Activated T-cell treated with anti-CD3 and anti-CD28 coated beads for 24 hours (primary cell): ENCODE measurements at regions not wholly inside any gene's neighbourhood (a gene's known extent, or its start where the extent isn't known, plus 50 kb on each side); places are given as distances from the start of the nearest gene placed in this dataset.
"Not testable (repeated sequence)": the region's sequence is repeated elsewhere in the genome, so short reads cannot be mapped to it uniquely, and the experiment has no call there.

Source experiments
- DNase-seq: peaks from one replicate; pipeline ENCODE4 v3.0.0-alpha.2; 2020; ENCODE audit warnings: low read depth

DNA sequence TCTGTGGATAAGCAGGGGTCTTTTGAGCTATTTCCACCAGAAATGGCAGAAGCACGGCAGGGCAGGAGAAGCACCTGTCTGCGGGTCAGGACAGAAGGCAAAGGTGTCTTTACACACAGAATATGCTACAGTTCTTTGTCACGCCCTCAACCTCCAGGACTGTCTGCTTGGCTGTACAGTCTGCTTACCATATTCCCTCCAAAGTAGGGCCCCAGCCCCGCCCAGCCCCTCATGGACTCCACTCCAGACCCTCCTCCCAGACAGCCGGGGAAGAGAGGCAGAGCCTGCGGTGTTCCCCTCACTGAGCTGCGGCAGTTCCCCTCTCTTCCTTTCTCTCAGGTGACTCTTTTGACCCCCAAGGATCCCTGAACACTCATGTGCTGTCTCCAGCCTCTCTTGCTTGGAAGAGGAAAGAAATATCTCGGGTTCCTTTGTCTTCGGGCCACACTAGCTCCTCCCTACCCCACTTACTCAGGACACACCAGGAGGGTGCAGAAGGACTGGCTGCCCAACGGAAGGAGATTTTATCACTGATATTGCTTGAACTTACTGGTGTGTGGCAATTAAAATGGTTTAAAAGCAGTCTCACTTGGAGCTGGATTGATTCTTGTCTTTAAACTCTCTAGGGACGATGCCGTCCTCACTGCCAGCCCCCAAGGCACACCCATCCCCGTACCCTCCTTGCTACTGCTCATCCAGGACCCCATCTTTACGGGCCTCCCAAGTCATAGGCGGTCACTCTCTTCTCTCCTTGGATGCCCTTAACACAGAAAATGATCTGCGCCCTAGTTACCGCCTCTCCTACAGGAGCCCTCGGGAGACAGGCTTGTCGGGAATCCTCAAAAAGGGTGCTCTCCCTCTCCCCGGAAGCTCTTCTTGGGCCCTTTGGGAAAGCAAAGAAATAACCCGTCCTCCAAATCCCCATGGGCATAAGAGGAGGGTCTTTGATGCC lies 169.7 kb downstream of the TOMM20 start:
- no peak for DNase-seq

- no peak for DNase-seq
Observed at GRCh38 chr1:234958066-234958705, 170.5 kb downstream of the TOMM20 start.

DNA sequence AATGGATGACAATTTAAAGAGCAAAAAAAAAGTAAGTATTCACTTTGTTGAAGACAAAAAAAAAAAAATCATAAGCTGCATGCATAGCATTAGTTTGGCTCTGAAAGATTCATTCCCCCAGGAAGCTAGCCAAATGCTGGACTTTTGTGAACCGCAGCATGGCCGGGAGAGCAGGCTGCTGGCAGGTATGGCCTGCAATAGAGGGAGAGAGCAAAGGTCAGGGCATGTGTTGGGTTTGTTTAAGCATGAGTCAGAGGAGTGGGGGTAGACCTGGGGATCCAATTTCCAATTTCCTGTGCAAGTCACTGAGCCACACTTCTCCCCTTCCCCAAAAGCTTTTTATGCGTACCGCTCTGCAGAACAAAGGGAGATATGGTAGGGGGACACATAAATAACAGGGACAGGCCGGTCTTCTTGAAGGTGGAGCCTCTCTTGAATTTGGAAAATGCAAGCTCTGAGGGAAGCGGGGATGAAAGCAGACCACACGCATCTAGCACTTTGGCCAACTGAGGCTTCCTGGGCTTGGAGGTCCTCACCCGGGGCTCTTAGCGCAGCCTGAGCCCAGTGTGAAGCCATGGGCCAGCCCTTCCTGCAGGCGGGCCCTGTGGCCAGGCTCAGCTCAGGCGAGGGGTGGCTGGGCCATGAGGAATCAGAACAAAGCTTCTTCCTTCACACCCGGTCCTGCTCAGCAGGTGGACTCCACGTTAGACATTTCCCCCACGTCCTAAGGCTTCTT lies 171.1 kb downstream of the TOMM20 start:
- DNase-seq = no peak

DNA sequence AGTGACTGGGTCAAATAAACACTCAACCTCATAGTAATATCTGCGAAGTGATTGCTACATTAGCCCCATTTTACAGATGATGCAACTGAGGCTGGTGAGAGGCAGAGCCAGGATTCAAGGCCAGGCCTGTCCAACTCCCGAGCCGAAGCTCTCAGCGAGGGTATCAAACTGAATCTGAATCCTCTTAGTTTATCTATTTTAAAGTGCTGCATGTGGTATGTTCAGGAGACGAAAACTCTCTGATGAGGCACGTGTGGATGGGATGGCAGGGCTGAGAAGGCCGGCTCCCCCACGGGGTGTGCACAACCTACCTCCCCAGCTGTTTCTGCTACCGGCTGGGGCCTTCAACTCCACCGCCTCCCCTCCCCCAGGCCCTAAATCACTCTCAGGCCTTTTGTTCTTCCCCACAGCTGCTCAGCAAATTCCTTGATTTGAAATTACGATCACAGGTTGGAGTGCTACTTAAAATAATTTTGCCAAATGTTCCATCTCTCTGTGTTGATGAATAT lies 171.8 kb downstream of the TOMM20 start:
- no peak for DNase-seq

DNA sequence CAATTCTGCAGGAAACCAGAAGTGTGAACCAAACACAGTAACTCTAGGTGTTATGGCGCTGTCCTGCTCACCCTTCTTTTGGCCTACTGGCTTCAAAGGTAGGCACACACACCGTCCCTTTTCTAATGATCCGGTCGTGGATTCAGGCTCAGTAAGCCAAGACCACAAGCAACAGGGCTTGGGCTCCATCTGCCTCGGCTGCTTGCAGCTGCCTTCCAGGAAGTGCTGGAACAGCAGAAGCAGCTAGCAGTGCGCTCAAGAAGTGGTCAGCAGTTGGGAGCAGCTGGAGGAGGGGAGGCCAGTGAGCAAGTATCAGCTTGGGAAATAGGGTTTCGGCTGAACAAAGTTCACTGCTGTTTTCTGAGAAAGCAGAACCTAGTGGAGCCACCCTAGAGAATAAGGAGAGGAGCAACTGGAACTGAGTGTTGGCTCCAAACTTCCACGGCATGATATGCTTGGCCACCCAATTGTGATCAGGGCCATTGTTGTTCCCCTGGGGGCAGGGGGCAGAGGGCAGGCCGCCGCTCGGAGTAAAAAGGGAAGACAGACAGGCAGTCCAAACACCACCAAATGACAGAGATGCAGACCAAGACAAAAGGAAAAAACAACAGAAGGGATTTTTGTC lies 173.4 kb downstream of the TOMM20 start:
- no peak for DNase-seq

- DNase-seq = no peak
Observed at GRCh38 chr1:234954613-234955012, 174.0 kb downstream of the TOMM20 start.

GRCh38 chr1:234953655-234954405 lies 174.8 kb downstream of the TOMM20 start:
- no peak for DNase-seq

GRCh38 chr1:234950598-234950997 lies 178.0 kb downstream of the TOMM20 start:
- no peak for DNase-seq

DNA sequence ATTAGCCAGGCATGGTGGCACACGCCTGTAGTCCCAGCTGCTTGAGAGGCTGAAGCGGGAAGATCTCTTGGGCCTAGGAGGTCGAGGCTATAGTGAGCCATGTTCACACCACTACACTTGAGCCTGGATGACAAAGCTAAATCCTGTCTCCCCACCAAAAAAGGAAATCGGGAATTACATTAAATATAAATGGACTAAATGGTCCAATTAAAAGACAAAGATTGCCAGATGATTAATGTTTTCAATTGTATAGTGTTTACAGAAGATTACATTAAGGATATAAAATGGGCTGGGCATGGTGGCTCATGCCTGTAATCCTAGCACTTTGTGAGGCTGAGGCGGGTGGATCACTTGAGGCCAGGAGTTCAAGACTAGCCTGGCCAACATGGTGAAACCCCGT lies 179.1 kb downstream of the TOMM20 start:
- not testable (repeated sequence) for DNase-seq

DNA sequence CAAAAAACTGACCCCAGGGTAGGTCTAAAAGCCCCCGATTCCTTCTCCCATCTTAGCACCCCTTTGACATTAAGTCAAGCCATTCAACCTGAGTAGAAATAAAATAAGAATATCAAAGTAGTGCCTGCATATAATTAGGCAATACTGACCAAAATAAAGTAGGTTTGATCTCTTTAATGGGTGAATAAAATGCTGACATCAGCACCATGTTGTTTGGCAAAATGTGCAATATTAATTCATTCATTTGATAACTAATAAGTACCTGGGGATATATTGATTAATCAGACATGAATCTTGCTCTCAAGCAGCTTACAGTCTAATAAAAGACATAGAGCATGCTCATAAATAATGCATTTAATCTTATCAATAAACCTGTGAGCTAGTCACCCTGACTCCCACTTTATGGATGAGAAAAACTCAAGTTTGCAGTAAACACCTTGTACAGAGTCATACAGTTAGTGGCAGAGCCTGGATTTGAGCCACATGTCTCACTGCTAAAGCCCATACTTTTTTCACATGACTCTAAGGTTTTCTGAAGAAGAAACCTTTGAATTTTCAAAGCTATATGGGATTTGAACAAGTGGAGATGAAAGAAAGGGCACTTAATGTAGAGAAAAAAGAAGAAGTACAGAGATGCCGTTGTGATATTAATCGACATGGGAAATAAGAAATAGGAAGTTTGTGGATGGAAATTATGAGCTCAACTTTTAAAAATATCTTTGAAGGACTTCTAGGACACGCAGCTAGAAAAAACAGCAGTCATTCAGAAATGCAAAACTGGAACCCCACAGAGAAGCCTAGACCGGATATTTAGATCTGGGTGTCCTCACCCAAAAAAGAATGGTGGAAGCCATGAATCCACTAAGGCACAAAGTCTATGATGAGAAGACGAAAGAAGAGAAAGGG lies 183.9 kb downstream of the TOMM20 start:
- no peak for DNase-seq

GRCh38 chr1:234943836-234944402 lies 184.7 kb downstream of the TOMM20 start:
- DNase-seq = no peak

DNA sequence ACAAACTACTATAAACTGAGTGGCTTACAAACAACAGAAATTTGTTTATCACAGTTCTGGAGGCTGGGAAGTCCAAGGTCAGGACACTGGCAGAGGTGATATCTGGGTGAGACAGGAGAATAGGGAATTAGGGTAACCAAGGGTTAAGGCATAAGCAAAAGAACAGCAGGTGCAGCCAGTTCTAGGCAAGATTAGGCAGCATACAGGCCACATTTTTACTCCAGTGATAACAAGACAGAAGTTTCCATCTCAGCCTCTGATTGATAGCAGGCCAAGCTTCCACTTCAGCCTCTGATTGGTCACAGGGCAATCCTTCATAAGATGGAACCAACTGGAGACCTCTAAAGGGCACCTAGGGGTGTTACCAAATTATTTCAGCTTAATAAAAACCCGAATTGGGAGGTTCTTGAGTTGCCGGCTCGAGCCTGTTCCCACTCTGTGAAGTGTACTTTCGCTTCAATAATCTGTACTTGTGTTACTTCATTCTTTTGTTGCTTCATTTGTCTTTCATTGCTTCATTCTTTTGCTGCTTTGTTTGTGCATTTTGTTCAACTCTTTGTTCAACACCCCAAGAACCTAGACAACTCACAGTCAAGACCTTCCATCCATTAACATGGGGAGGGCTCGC lies 185.6 kb downstream of the TOMM20 start:
- DNase-seq = no peak

GRCh38 chr1:234942012-234942332 lies 186.7 kb downstream of the TOMM20 start:
- DNase-seq = no peak

DNA sequence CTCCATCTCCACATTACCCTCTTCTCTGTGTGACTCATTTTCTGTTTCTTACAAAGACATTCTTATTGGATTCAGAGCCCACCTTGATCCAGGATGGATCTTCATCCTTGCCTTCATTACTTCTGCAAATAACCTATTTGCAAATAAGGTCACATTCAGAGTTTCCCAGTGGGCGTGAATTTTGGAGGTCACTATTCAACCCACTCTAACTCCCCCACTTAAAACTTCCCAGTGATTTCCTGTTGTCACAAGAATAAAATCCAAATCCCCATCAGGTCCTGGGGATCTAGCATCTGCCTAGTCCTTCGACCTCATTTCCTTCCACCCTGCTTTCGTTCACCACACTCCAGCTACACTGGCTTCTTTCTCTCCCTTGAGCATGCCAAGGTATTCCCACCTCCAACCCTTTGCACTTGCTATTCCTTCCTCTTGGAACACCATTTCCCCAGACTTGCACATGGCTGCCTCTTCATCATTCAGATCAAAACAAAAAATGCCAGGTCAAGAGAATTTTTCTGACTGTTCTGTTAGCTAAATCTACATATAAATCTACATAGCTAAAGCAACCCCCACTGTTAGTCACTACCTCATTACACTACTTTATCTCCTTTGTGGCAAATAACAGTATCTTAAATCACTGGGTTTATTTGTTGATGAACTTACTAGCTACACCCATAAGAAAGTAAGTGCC lies 187.2 kb downstream of the TOMM20 start:
- DNase-seq = no peak

GRCh38 chr1:234940841-234941240 lies 187.8 kb downstream of the TOMM20 start:
- DNase-seq = no peak

DNA sequence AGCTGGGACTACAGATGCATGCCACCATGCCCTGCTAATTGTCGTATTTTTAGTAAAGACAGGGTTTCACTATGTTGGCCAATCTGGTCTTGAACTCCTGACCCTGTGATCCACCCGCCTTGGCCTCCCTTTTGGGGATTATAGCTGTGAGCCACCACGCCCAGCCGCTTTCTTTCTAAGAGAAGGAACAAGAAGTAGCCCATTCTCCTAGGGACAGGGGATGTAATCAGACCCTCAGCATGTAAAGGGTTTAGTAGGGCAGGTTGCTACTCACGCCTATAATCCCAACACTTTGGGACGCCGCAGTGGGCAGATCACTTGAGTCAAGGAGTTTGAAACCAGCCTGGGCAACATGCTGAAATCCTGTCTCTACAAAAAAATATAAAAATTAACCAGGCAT lies 189.7 kb downstream of the TOMM20 start:
- DNase-seq = no peak

DNA sequence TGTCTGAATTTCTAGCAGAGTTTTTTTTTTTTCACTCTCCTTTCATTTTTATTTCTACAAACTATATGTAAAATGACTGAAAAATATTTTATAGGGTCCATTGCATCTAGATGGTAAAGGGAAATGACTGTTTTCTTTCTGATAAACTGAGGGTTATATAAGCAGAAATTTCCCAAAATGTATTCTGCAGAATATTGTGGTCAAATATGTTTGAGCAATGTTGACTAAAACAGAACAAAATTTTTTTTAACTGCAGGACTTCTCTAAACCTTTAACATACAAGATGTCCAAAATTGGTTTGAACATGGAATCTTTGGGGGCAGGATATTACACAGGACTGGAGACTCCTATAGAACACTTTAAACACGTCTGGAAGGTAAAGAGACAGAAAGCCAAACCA lies 190.5 kb downstream of the TOMM20 start:
- no peak for DNase-seq

- DNase-seq = no peak
Observed at GRCh38 chr1:234936612-234937389, 191.8 kb downstream of the TOMM20 start.
